ENCODE measurements at regions not wholly inside any gene's neighbourhood (a gene's known extent, or its start where the extent isn't known, plus 50 kb on each side); places are given as distances from the start of the nearest gene placed in this dataset.

DNA sequence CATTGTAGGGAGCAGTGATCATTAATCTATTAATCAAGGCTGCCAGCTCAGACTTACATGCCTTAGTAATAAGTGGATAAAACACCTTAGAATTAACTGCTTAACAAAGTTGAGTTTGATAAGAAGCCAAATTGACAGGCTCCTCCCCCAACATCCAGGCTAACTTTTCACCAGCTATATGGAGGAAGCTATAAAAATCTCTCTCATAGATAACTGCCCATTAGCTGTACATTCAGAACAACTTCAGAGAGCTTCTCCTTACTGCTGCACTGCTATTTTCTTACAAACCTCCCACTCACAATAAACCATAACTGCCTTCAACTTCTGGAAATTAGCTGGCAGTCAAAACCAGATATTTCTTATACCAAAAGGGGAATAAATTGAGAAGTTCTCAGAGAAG lies 364.1 kb downstream of the PRELID2 start:
- H4K20me1 ChIP-seq (ENCODE audit: insufficient read depth, low read length): no peaks in the 10 kb centered on the region
- no peak overlapping the region for H3K9ac ChIP-seq (ENCODE audit: low read length)
- no peaks in the 10 kb centered on the region for H3K9me3 ChIP-seq (ENCODE audit: insufficient read depth, low read length)
- H3K27me3 ChIP-seq (ENCODE audit: low read depth, low read length): no peaks in the 10 kb centered on the region
- no peak overlapping the region for H3K4me3 ChIP-seq (ENCODE audit: low read length)
- no peak overlapping the region for H3K4me2 ChIP-seq (ENCODE audit: low read length)
- H3K79me2 ChIP-seq (ENCODE audit: low read length): no peaks in the 10 kb centered on the region
- H3K4me1 ChIP-seq (ENCODE audit: low read length): no peaks in the 10 kb centered on the region
- no peak overlapping the region for H2AFZ ChIP-seq (ENCODE audit: low read depth, low read length)
- TF ChIP-seq, protein P1, sequence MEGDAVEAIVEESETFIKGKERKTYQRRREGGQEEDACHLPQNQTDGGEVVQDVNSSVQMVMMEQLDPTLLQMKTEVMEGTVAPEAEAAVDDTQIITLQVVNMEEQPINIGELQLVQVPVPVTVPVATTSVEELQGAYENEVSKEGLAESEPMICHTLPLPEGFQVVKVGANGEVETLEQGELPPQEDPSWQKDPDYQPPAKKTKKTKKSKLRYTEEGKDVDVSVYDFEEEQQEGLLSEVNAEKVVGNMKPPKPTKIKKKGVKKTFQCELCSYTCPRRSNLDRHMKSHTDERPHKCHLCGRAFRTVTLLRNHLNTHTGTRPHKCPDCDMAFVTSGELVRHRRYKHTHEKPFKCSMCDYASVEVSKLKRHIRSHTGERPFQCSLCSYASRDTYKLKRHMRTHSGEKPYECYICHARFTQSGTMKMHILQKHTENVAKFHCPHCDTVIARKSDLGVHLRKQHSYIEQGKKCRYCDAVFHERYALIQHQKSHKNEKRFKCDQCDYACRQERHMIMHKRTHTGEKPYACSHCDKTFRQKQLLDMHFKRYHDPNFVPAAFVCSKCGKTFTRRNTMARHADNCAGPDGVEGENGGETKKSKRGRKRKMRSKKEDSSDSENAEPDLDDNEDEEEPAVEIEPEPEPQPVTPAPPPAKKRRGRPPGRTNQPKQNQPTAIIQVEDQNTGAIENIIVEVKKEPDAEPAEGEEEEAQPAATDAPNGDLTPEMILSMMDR (IDR thresholded peaks at IDR 0.05; ENCODE audit: low read depth, low read length): no peak
- TF ChIP-seq EZH2phosphoT487 (IDR thresholded peaks at IDR 0.05; ENCODE audit: low read depth): no peak
- H3K36me3 ChIP-seq (replicated peaks; ENCODE audit: low read depth, low read length): no peaks in the 10 kb centered on the region
- no peak overlapping the region for H3K27ac ChIP-seq (ENCODE audit: low read length)

DNA sequence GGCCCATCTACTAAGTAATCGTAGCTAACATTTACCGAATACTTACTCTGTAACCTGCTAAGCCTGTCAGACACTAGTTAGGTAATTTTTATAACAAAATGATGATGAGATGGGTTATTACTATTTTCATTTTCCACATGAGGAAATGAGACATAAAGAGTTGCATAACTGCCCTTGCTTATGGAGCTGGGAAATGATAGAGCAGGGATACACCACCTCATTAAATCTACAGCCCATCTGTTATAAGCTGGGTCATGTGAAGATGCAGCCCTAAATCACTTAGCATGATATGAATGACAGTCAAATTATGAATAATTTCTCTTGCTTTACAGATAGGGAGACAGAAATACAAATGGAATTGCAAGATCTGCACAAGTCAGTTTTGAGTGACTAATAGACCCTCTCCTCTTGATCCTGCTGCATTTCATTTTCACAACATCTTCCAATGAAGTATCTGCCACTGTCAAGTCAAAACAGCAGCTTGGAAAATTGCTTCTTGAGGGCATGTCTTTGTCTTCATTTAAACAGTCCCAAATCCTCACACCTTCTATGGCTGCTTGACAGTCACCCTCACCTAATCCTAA lies 364.7 kb downstream of the PRELID2 start:
- H4K20me1 ChIP-seq (ENCODE audit: insufficient read depth, low read length): no peaks in the 10 kb centered on the region
- no peaks in the 10 kb centered on the region for H3K4me1 ChIP-seq (ENCODE audit: low read length)
- no peak overlapping the region for H3K4me2 ChIP-seq (ENCODE audit: low read length)
- no peak overlapping the region for H3K9ac ChIP-seq (ENCODE audit: low read length)
- no peak for TF ChIP-seq EZH2phosphoT487 (IDR thresholded peaks at IDR 0.05; ENCODE audit: low read depth)
- no peaks in the 10 kb centered on the region for H3K9me3 ChIP-seq (ENCODE audit: insufficient read depth, low read length)
- no peaks in the 10 kb centered on the region for H3K79me2 ChIP-seq (ENCODE audit: low read length)
- no peak overlapping the region for H3K27ac ChIP-seq (ENCODE audit: low read length)
- H3K4me3 ChIP-seq (ENCODE audit: low read length): no peak overlapping the region
- no peaks in the 10 kb centered on the region for H3K36me3 ChIP-seq (replicated peaks; ENCODE audit: low read depth, low read length)
- H3K27me3 ChIP-seq (ENCODE audit: low read depth, low read length): no peaks in the 10 kb centered on the region
- no peak overlapping the region for H2AFZ ChIP-seq (ENCODE audit: low read depth, low read length)

DNA sequence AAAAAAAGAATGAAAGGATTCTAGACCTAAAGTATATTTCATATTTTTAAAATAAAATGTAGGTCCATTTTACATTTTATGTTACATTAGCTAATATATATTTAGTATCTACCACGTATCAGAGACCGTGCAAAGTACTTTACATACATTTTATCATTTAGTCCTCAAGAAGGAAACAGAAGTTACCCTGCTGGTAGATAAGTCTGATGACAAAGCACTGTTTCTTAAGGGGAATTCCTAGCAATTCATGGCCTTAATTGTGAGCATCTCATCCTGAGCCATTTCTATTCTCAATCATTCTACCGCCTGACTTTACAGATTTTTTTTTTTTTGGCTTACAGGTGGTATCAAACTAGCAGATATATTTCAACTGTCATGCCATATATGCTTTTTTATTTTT lies 367.7 kb downstream of the PRELID2 start:
- H3K79me2 ChIP-seq (ENCODE audit: low read length): no peaks in the 10 kb centered on the region
- H3K9ac ChIP-seq (ENCODE audit: low read length): no peak overlapping the region
- no peaks in the 10 kb centered on the region for H4K20me1 ChIP-seq (ENCODE audit: insufficient read depth, low read length)
- H3K4me2 ChIP-seq (ENCODE audit: low read length): no peak overlapping the region
- no peaks in the 10 kb centered on the region for H3K27me3 ChIP-seq (ENCODE audit: low read depth, low read length)
- H3K27ac ChIP-seq (ENCODE audit: low read length): no peak overlapping the region
- H3K36me3 ChIP-seq (replicated peaks; ENCODE audit: low read depth, low read length): no peaks in the 10 kb centered on the region
- H3K4me3 ChIP-seq (ENCODE audit: low read length): no peak overlapping the region
- H2AFZ ChIP-seq (ENCODE audit: low read depth, low read length): no peak overlapping the region
- no peak for TF ChIP-seq EZH2phosphoT487 (IDR thresholded peaks at IDR 0.05; ENCODE audit: low read depth)
- TF ChIP-seq, protein P1 (IDR thresholded peaks at IDR 0.05; ENCODE audit: low read depth, low read length): no peak
- no peaks in the 10 kb centered on the region for H3K9me3 ChIP-seq (ENCODE audit: insufficient read depth, low read length)
- H3K4me1 ChIP-seq (ENCODE audit: low read length): no peaks in the 10 kb centered on the region

DNA sequence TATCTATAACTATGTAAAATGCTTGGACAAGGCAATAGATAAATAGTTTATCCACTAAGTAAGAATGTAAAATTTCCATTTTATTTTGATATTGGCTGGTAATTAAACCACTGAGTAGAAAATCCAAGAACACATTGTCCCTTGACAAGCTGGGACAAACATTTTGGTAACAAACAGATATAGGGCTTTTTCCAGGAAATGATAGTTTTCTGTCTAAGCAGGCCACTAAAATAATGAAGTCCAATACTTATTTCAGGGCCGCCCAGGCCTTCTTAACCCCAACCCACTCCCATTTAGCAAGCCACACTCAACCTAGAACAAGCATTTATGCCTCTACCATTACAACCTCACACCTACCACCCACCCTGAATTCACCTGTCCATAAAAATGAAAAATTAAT lies 368.6 kb downstream of the PRELID2 start:
- H3K79me2 ChIP-seq (ENCODE audit: low read length): no peaks in the 10 kb centered on the region
- no peak overlapping the region for H3K27ac ChIP-seq (ENCODE audit: low read length)
- TF ChIP-seq EZH2phosphoT487 (IDR thresholded peaks at IDR 0.05; ENCODE audit: low read depth): no peak
- TF ChIP-seq, protein P1 (IDR thresholded peaks at IDR 0.05; ENCODE audit: low read depth, low read length): no peak
- no peak overlapping the region for H3K4me2 ChIP-seq (ENCODE audit: low read length)
- H3K9ac ChIP-seq (ENCODE audit: low read length): no peak overlapping the region
- H3K9me3 ChIP-seq (ENCODE audit: insufficient read depth, low read length): no peaks in the 10 kb centered on the region
- H4K20me1 ChIP-seq (ENCODE audit: insufficient read depth, low read length): no peaks in the 10 kb centered on the region
- no peak overlapping the region for H2AFZ ChIP-seq (ENCODE audit: low read depth, low read length)
- no peaks in the 10 kb centered on the region for H3K4me1 ChIP-seq (ENCODE audit: low read length)
- H3K4me3 ChIP-seq (ENCODE audit: low read length): no peak overlapping the region
- H3K27me3 ChIP-seq (ENCODE audit: low read depth, low read length): no peaks in the 10 kb centered on the region
- no peaks in the 10 kb centered on the region for H3K36me3 ChIP-seq (replicated peaks; ENCODE audit: low read depth, low read length)
